ENCODE measurements at regions not wholly inside any gene's neighbourhood (a gene's known extent, or its start where the extent isn't known, plus 50 kb on each side); places are given as distances from the start of the nearest gene placed in this dataset.

- TF ChIP-seq SP1 (IDR thresholded peaks at IDR 0.05) = no peak
- no peak for TF ChIP-seq L3MBTL2 (conservative IDR thresholded peaks at IDR 0.05)
- TF ChIP-seq ELF4 (IDR thresholded peaks at IDR 0.05) = no peak
- no peak for TF ChIP-seq FOXM1 (IDR thresholded peaks at IDR 0.05; ENCODE audit: borderline replicate concordance)
- TF ChIP-seq BHLHE40 (IDR thresholded peaks at IDR 0.05; ENCODE audit: borderline replicate concordance) = no peak
- TF ChIP-seq, protein P1, sequence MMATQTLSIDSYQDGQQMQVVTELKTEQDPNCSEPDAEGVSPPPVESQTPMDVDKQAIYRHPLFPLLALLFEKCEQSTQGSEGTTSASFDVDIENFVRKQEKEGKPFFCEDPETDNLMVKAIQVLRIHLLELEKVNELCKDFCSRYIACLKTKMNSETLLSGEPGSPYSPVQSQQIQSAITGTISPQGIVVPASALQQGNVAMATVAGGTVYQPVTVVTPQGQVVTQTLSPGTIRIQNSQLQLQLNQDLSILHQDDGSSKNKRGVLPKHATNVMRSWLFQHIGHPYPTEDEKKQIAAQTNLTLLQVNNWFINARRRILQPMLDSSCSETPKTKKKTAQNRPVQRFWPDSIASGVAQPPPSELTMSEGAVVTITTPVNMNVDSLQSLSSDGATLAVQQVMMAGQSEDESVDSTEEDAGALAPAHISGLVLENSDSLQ (IDR thresholded peaks at IDR 0.05) = no peak
- TF ChIP-seq ZNF384 (IDR thresholded peaks at IDR 0.05) = no peak
- TF ChIP-seq FOXA1 (IDR thresholded peaks at IDR 0.05) = no peak
These were observed 101.9 kb upstream of the CXCL14 start for GRCh38 chr5:135680713-135681112.

All from HEK293T (cell line).